ENCODE measurements at regions not wholly inside any gene's neighbourhood (a gene's known extent, or its start where the extent isn't known, plus 50 kb on each side); places are given as distances from the start of the nearest gene placed in this dataset.

DNA sequence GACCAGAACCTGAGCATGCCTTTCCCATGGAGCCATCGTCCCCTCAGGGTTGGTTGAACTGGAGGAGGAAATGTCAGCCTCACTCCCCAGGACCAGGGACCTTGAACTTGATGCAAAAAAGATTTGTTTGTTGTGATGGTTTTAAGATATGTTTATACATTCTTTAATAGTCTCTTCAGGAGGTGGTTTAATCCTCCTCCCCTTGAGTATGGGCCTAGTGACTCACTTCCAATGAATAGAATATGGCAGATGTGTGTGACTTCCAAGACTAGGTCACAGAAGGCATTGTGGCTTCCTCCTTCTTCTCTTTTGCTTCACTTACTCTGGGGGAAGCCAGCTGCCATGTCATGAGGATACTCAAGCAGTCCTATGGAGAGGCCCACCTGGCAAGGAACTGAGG lies 81.7 kb upstream of the WNT4 start:
- TF ChIP-seq, protein P1, sequence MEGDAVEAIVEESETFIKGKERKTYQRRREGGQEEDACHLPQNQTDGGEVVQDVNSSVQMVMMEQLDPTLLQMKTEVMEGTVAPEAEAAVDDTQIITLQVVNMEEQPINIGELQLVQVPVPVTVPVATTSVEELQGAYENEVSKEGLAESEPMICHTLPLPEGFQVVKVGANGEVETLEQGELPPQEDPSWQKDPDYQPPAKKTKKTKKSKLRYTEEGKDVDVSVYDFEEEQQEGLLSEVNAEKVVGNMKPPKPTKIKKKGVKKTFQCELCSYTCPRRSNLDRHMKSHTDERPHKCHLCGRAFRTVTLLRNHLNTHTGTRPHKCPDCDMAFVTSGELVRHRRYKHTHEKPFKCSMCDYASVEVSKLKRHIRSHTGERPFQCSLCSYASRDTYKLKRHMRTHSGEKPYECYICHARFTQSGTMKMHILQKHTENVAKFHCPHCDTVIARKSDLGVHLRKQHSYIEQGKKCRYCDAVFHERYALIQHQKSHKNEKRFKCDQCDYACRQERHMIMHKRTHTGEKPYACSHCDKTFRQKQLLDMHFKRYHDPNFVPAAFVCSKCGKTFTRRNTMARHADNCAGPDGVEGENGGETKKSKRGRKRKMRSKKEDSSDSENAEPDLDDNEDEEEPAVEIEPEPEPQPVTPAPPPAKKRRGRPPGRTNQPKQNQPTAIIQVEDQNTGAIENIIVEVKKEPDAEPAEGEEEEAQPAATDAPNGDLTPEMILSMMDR (conservative IDR thresholded peaks at IDR 0.05): no peak
- no peak for TF ChIP-seq EZH2 (IDR thresholded peaks at IDR 0.05; ENCODE audit: low read depth)

Data from PC-9 (cell line).